NCI-H345 treated with DMSO at 0.1 percent for 48 hours (cell line): ENCODE measurements at regions not wholly inside any gene's neighbourhood (a gene's known extent, or its start where the extent isn't known, plus 50 kb on each side); places are given as distances from the start of the nearest gene placed in this dataset.

Experiments used
- DNase-seq: peaks from one replicate; lab custom pipeline; 2025; ENCODE audit not compliant: unreplicated experiment; lab: John Stamatoyannopoulos, UW

DNA sequence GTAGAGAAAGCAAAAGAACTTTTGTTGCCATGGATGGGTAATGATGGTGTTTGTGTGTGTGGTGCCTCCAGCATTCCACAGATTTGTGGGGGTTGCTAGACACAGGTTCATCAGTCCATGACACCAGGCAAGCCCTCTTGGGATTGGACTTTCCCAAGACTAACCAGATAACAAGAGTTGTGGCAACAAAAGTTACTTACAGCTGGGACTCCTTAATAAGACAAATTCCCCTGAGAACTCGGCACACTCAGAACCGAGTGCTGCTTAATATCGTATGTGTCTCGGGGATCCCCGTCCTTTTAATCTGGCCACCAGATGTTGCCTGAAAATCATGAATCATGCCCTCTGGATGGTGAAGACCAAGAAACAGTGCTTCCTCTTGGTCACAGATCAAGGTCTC lies 193.3 kb downstream of the AJAP1 start:
- no peak for DNase-seq
